GM13977 (cell line): ENCODE measurements at regions not wholly inside any gene's neighbourhood (a gene's known extent, or its start where the extent isn't known, plus 50 kb on each side); places are given as distances from the start of the nearest gene placed in this dataset.

Experiments used
- DNase-seq: peaks from one replicate; pipeline ENCODE4 v3.0.0; 2012; ENCODE audit warnings: low spot score
- CTCF ChIP-seq: IDR thresholded peaks from 2 replicates; pipeline ENCODE4 v1.5.1; 2012; ENCODE audit warnings: mild to moderate bottlenecking, control low read depth; ENCODE audit not compliant: insufficient read depth; ENCODE audit errors: extremely low read depth, missing control alignments
- in situ Hi-C: fragments of 300-500 bp; cut with MboI; formaldehyde crosslinking; loops from one replicate; pipeline ENCODE4 v1.12.0; 2022; ENCODE audit warnings: low sequenced_read_pairs, low pct_unique_long_range_greater_than_20kb, mixed read lengths, inconsistent platforms; ENCODE audit not compliant: unreplicated experiment

- no peak for TF ChIP-seq CTCF
- DNase-seq = no peak
- in situ Hi-C loops = no loop called here
These were observed 442.9 kb upstream of the SGCD start for GRCh38 chr5:155884041-155884440.

GRCh38 chr5:155885199-155885598 is 441.8 kb upstream of the SGCD start:
- TF ChIP-seq CTCF = no peak
- in situ Hi-C loops = no loop called here
- DNase-seq = no peak

- in situ Hi-C loops = no loop called here
These were observed 440.5 kb upstream of the SGCD start for GRCh38 chr5:155886311-155887031.

GRCh38 chr5:155895484-155895883 is 431.5 kb upstream of the SGCD start:
- no peak for TF ChIP-seq CTCF
- in situ Hi-C loops = no loop called here
- no peak for DNase-seq

More at GRCh38 chr5:155886311-155887031, 440.5 kb upstream of the SGCD start:
- TF ChIP-seq CTCF = no peak
- no peak for DNase-seq

GRCh38 chr5:155897761-155898160 is 429.2 kb upstream of the SGCD start:
- in situ Hi-C loops = no loop called here
- no peak for DNase-seq
- no peak for TF ChIP-seq CTCF

- no peak for DNase-seq
- no peak for TF ChIP-seq CTCF
- in situ Hi-C loops = no loop called here
These were observed 428.7 kb upstream of the SGCD start for GRCh38 chr5:155898284-155898683.

GRCh38 chr5:155903791-155904190 is 423.2 kb upstream of the SGCD start:
- no peak for TF ChIP-seq CTCF
- no peak for DNase-seq
- in situ Hi-C loops = no loop called here
